HPDE6-E6E7 (cell line): ENCODE measurements at regions not wholly inside any gene's neighbourhood (a gene's known extent, or its start where the extent isn't known, plus 50 kb on each side); places are given as distances from the start of the nearest gene placed in this dataset.
"Not testable (repeated sequence)": the region's sequence is repeated elsewhere in the genome, so short reads cannot be mapped to it uniquely, and the experiment has no call there.

Experiments
- DNase-seq: peaks from one replicate; pipeline ENCODE4 v3.0.0; 2011; ENCODE audit warnings: missing footprints; ENCODE audit errors: extremely low spot score

GRCh38 chr10:64830869-64831268 is 1309.7 kb downstream of the REEP3 start:
- DNase-seq, result no peak

- no peak for DNase-seq
Observed at GRCh38 chr10:64840341-64840740, 1319.1 kb downstream of the REEP3 start.

- DNase-seq, result no peak
Observed at GRCh38 chr10:64846700-64847099, 1325.5 kb downstream of the REEP3 start.

- DNase-seq, result no peak
Observed at GRCh38 chr10:64855941-64856340, 1334.7 kb downstream of the REEP3 start.

- no peak for DNase-seq
Observed at GRCh38 chr10:64859911-64860310, 1338.7 kb downstream of the REEP3 start.

- peak; percentile 13 for DNase-seq
Observed at GRCh38 chr10:64863836-64864235, 1342.6 kb downstream of the REEP3 start.

GRCh38 chr10:64867501-64867962 is 1346.3 kb downstream of the REEP3 start:
- DNase-seq, result no peak

GRCh38 chr10:64873088-64873487 is 1351.9 kb downstream of the REEP3 start:
- no peak for DNase-seq

- DNase-seq, result no peak
Observed at GRCh38 chr10:64873959-64874358, 1352.8 kb downstream of the REEP3 start.

- no peak for DNase-seq
Observed at GRCh38 chr10:64880546-64880945, 1359.3 kb downstream of the REEP3 start.

- no peak for DNase-seq
Observed at GRCh38 chr10:64881257-64881656, 1360.1 kb downstream of the REEP3 start.

GRCh38 chr10:64896582-64896981 is 1375.4 kb downstream of the REEP3 start:
- DNase-seq, result no peak

GRCh38 chr10:64906311-64906710 is 1385.1 kb downstream of the REEP3 start:
- DNase-seq, result not testable (repeated sequence)

GRCh38 chr10:64924306-64924705 is 1403.1 kb downstream of the REEP3 start:
- not testable (repeated sequence) for DNase-seq

- no peak for DNase-seq
Observed at GRCh38 chr10:64952042-64952441, 1430.8 kb downstream of the REEP3 start.

GRCh38 chr10:64956441-64956840 is 1435.2 kb downstream of the REEP3 start:
- DNase-seq, result no peak

- no peak for DNase-seq
Observed at GRCh38 chr10:64959116-64959515, 1437.9 kb downstream of the REEP3 start.

GRCh38 chr10:64959883-64960282 is 1438.7 kb downstream of the REEP3 start:
- no peak for DNase-seq

- DNase-seq, result no peak
Observed at GRCh38 chr10:64973391-64973790, 1452.2 kb downstream of the REEP3 start.

GRCh38 chr10:64976150-64976549 is 1454.9 kb downstream of the REEP3 start:
- DNase-seq, result no peak

GRCh38 chr10:64977915-64978314 is 1456.7 kb downstream of the REEP3 start:
- DNase-seq, result no peak

- DNase-seq, result no peak
Observed at GRCh38 chr10:64996886-64997285, 1475.7 kb downstream of the REEP3 start.

GRCh38 chr10:65010845-65011244 is 1489.6 kb downstream of the REEP3 start:
- no peak for DNase-seq

- DNase-seq, result no peak
Observed at GRCh38 chr10:65017523-65017922, 1496.3 kb downstream of the REEP3 start.

- no peak for DNase-seq
Observed at GRCh38 chr10:65024886-65025285, 1503.7 kb downstream of the REEP3 start.
